Transverse colon (tissue), 4 donors: ENCODE measurements at regions not wholly inside any gene's neighbourhood (a gene's known extent, or its start where the extent isn't known, plus 50 kb on each side); places are given as distances from the start of the nearest gene placed in this dataset.

Source experiments
- CTCF ChIP-seq, 5 experiments: fragments of 200-600 bp in 3 of 5; fragments of 450-650 bp in 2 of 5; sonication (generic) in 3 of 5; IDR thresholded peaks; 1 replicate in 2 of 5; 2 replicates in 3 of 5; pipeline ENCODE4 v1.5.1; 2016 to 2017; ENCODE audit warnings: antibody characterized with exemption in 5 of 5, inconsistent platforms in 3 of 5, mild to moderate bottlenecking in 2 of 5, moderate library complexity in 1 of 5
- POLR2AphosphoS5 ChIP-seq, 3 donors: sonication (generic); formaldehyde crosslinking; IDR thresholded peaks; one replicate each; pipeline ENCODE4 v1.6.1; 2016; ENCODE audit warnings: antibody characterized with exemption in 3 of 3

DNA sequence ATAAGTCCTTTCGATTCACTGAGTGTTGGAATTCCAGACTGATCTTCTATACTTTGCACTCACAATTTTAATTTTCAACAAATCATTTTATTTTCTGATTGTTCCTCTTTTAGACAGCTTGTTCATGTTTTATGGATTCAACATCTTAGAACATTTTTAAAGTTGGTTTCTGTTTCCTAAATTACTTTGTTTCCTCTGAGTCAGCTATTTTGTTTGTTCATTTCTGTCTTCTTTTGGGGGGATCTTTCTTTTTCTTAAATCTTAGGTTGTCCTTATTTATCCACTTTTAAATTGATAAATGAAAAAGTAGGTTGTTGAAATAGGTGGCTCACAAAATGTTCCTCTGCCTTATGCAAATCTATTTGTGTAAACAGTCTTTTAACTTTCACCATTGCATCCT lies 160.0 kb downstream of the GALC start:
- no peak for TF ChIP-seq CTCF (IDR thresholded peaks at IDR 0.05)
- TF ChIP-seq POLR2AphosphoS5 (IDR thresholded peaks at IDR 0.05): no peak
